ENCODE measurements at regions not wholly inside any gene's neighbourhood (a gene's known extent, or its start where the extent isn't known, plus 50 kb on each side); places are given as distances from the start of the nearest gene placed in this dataset.

DNA sequence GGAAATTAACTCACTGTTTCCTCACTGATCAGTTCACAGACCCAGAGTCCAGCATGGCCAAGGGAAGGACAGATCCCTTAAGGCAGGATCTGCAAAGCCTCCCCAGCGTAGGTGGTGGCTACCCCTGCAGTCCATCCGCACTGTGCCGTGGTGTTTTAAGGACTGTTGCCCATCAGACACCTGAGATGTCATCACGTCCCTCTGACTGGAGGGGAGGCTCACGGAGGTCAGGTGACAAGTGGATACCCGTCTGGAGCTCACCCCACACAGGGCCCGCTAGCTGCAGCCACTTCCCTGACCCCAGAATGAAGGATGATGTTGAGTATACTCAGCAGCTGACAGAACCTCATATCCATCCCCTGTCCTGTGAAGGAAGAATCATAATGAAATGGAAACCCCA, 161.8 kb upstream of the GGTLC1 start:
- no peak for DNase-seq (ENCODE audit: low read depth)
- no peak overlapping the region for H3K4me3 ChIP-seq (replicated peaks; ENCODE audit: low read depth, low read length)
- TF ChIP-seq, protein P1, sequence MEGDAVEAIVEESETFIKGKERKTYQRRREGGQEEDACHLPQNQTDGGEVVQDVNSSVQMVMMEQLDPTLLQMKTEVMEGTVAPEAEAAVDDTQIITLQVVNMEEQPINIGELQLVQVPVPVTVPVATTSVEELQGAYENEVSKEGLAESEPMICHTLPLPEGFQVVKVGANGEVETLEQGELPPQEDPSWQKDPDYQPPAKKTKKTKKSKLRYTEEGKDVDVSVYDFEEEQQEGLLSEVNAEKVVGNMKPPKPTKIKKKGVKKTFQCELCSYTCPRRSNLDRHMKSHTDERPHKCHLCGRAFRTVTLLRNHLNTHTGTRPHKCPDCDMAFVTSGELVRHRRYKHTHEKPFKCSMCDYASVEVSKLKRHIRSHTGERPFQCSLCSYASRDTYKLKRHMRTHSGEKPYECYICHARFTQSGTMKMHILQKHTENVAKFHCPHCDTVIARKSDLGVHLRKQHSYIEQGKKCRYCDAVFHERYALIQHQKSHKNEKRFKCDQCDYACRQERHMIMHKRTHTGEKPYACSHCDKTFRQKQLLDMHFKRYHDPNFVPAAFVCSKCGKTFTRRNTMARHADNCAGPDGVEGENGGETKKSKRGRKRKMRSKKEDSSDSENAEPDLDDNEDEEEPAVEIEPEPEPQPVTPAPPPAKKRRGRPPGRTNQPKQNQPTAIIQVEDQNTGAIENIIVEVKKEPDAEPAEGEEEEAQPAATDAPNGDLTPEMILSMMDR (IDR thresholded peaks at IDR 0.05; ENCODE audit: low read length, missing control alignments), result no peak

DNA sequence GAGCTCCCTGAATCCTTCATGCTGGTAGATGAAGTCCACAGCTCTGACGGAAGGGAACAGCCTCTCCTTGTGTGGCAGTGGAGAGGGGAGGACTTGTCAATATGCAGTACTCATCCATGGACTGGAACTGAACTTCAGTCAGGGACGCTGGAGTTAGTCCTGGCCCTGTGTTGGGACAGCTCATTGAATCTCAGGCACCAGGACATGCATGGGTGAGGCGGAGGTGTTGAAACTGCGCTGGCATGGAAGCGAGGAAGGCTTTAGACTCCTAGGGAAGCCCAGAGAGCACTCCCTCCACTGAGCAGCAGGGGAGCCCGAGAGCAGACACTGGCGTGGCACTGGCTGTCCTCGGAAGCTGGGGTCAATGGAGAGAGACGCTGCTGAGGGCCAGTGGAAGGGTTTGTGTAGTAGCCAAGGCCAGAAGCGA, 161.3 kb upstream of the GGTLC1 start:
- no peak overlapping the region for H3K4me3 ChIP-seq (replicated peaks; ENCODE audit: low read depth, low read length)
- TF ChIP-seq, protein P1 (IDR thresholded peaks at IDR 0.05; ENCODE audit: low read length, missing control alignments), result peak; percentile 47
- DNase-seq (ENCODE audit: low read depth), result no peak

DNA sequence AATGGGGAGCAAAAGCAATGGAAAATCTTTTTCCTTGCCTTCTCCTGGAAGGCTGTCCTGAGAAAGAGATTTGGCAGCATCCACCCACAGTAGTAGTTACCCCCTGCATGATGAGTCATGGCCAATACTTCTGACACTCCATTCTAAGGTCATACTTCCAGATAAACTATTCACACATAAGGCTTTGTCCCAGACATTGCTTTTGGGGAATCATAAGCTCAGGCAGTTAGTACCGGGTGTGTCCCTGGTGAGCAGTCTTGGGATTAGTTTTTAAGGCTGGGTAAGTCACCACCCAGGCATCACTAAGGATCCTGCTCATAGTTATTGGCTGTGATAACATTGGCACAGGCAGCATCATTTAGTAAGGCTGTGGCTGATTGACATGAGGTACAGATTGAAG, 160.6 kb upstream of the GGTLC1 start:
- no peak overlapping the region for H3K4me3 ChIP-seq (replicated peaks; ENCODE audit: low read depth, low read length)
- TF ChIP-seq, protein P1 (IDR thresholded peaks at IDR 0.05; ENCODE audit: low read length, missing control alignments), result no peak
- no peak for DNase-seq (ENCODE audit: low read depth)

DNA sequence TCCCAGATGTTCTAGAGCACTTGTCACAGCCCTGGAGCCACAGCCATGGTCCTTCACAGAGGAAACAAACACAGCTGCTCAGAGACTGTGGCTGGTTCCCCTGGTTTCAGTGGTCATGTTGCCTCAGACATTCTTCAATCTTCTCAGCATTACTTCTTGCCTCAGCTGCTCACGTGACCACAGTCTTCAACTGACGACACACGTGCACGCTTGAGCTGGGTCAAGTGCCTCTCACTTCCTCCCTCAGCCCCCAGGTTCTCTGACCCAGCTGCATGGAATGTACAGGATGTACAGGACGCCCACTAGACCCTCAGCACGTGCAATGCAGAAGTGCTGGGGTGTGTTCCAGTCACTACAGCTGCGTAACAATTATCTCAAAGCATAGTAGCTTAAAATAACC, 159.8 kb upstream of the GGTLC1 start:
- no peak for DNase-seq (ENCODE audit: low read depth)
- H3K4me3 ChIP-seq (replicated peaks; ENCODE audit: low read depth, low read length), result no peak overlapping the region
- TF ChIP-seq, protein P1 (IDR thresholded peaks at IDR 0.05; ENCODE audit: low read length, missing control alignments), result no peak

DNA sequence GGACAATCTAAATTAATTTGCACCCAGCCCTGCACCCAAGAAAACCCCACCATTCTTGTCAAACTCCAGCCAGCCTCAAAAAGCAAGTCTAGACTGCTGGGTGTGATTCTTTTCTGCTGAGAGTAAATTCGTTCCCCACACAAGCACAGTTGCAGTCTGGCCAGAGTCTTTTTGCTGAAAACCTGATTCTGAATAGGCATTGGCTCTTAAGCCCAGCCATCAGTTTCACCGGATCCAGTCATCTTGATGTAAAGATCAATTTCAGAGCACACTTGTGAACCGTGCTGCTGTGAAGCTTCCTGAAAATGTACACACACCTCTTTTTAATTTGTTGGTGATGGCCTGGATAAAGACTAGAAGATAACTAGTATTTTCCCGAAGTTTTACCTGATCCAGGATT, 159.4 kb upstream of the GGTLC1 start:
- TF ChIP-seq, protein P1 (IDR thresholded peaks at IDR 0.05; ENCODE audit: low read length, missing control alignments), result no peak
- DNase-seq (ENCODE audit: low read depth), result no peak
- no peak overlapping the region for H3K4me3 ChIP-seq (replicated peaks; ENCODE audit: low read depth, low read length)

DNA sequence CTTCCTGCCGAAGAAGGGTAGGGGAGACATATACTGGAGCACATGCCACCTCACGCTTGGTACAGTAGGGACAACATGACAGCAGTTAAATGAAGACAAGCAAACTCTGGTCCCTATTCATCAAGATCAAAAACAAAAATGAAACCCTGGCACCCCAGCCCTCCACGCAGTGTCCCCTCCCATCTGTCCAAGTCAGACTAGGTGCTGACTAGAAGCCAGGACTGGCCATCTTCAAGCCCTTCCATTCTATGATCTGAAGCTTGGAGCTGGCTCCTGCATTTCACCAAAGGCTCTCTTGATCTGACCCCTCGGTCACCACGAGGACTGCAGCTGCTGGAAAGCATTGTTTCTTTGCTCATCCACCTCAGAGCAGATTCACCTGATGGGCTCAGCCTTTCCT, 158.9 kb upstream of the GGTLC1 start:
- TF ChIP-seq, protein P1 (IDR thresholded peaks at IDR 0.05; ENCODE audit: low read length, missing control alignments), result no peak
- DNase-seq (ENCODE audit: low read depth), result no peak
- no peak overlapping the region for H3K4me3 ChIP-seq (replicated peaks; ENCODE audit: low read depth, low read length)

DNA sequence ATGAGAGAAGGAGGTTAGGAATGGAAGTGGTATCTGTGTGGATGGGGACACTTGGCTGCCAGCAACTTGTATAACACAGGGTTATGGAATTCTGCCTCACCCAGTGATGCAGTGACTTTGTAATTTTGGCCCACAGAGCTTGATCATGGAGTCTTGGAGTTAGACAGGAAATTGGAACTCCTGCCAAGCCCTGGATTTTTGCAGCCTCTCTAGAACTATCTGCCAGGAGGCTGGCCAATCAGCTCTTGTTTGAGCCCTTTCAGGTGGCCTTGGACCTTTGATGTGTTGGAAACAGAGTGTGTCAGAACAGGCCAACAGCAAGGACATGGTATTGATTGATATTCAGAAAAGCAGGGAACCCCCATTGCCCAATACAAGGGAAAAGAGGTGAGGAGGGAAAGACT, 157.7 kb upstream of the GGTLC1 start:
- TF ChIP-seq, protein P1 (IDR thresholded peaks at IDR 0.05; ENCODE audit: low read length, missing control alignments), result no peak
- H3K4me3 ChIP-seq (replicated peaks; ENCODE audit: low read depth, low read length), result no peak overlapping the region
- no peak for DNase-seq (ENCODE audit: low read depth)

All from fibroblast of pulmonary artery (primary cell).